HG02610 (cell line): ENCODE measurements at regions not wholly inside any gene's neighbourhood (a gene's known extent, or its start where the extent isn't known, plus 50 kb on each side); places are given as distances from the start of the nearest gene placed in this dataset.

ENCODE experiments used
- ATAC-seq: cut with Tn5 transposase; IDR thresholded peaks from one replicate; pipeline ENCODE4 v1.9.1; 2021; ENCODE audit warnings: mild to moderate bottlenecking, moderate library complexity; ENCODE audit not compliant: unreplicated experiment

- ATAC-seq: no peak
Measured at GRCh38 chr10:4456279-4456678, 369.7 kb upstream of the AKR1E2 start.

DNA sequence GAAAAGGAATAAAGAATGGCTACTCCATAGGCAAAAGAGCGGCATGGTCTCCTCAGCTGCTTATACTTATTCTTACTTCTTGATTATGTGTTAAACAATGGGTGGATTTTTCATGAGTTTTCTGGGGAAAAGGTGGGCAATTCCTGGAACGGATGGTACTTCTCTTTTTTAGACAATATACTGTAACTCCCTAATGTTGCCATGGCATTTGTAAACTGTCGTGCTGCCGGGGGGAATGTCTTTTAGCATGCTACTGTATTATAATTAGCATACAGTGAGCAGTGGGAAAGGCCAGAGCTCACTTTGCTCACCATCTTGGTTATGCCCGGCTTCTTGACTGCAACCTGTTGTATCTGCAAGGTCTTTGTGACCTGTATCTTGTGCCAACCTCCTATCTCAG is 372.1 kb upstream of the AKR1E2 start:
- no peak for ATAC-seq

- no peak for ATAC-seq
Measured at GRCh38 chr10:4453276-4453675, 372.7 kb upstream of the AKR1E2 start.

GRCh38 chr10:4450981-4451908 is 374.8 kb upstream of the AKR1E2 start:
- ATAC-seq: no peak

GRCh38 chr10:4450169-4450568 is 375.8 kb upstream of the AKR1E2 start:
- no peak for ATAC-seq

DNA sequence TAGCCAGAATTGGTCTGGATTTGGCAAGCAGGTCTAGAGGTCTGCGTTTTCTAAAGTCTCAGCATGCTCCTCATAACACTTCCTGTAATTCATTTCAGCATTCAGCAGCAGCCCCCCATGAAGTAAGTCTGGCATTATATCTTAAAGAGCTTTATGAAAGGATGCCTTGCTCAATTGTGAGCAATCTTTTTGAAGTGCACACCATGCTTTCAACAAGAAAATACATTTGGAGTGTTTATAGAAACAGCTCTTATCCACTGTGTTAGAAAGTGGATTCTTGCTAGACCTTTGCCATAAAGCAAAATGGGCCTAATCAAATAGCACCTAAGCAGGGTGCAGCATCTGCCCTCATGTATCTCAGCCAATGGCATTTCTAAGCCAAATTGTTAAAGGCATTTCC is 378.0 kb upstream of the AKR1E2 start:
- ATAC-seq: no peak

- no peak for ATAC-seq
Measured at GRCh38 chr10:4443419-4443818, 382.6 kb upstream of the AKR1E2 start.

DNA sequence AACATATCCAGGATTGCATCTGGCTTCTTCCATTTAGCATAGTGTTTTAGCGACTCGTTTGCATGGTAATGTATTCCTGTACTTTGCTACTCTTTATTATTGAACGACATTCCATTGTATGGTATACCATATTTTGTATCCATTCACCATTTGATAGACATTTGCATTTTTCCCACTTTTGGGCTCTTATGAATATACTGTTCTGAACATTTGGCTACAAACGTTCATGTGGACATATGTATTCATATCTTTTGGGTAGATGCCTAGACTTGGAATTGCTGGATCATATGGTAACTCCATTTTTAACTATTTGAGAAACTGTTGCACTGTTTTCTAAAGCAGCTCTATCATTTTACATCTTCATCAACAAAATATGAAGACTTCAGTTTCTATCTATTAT is 383.7 kb upstream of the AKR1E2 start:
- ATAC-seq: no peak

DNA sequence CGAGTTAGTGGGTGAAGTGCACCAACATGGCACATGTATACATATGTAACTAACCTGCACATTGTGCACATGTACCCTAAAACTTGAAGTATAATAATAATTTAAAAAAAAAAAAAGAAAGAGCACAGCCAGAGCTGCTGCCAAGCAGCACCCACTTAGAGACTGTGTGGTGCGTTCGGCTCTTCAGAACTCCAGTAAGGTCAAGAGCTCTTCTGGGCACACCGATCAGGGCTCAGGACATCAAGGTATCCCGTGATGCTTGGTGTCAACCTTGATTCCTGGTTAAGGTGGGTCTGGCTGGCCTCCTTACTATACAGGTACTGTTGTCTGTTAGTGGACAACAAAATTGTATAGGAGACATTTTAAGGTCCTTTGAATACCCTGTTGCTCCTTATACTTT is 385.7 kb upstream of the AKR1E2 start:
- ATAC-seq: no peak

- ATAC-seq: no peak
Measured at GRCh38 chr10:4437791-4438190, 388.2 kb upstream of the AKR1E2 start.

DNA sequence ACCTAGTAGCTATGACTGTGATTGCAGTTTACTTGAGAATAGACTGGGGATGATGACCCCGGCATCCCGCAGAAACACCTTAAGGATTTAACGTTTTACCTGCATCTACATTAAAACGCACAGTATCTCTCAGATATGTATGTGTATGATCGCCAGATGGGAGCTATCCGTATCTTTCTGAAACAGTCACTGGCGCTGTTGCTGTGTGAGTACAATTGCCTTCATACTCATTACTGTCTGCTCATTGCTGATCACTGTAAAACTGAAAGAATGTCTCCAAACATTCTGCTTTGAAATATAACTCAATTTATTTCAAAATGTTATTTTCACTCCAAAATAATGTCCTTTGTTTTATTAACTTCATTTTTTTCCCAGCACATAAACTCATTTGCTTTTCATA is 388.9 kb upstream of the AKR1E2 start:
- no peak for ATAC-seq

- ATAC-seq: no peak
Measured at GRCh38 chr10:4436103-4436502, 389.9 kb upstream of the AKR1E2 start.

DNA sequence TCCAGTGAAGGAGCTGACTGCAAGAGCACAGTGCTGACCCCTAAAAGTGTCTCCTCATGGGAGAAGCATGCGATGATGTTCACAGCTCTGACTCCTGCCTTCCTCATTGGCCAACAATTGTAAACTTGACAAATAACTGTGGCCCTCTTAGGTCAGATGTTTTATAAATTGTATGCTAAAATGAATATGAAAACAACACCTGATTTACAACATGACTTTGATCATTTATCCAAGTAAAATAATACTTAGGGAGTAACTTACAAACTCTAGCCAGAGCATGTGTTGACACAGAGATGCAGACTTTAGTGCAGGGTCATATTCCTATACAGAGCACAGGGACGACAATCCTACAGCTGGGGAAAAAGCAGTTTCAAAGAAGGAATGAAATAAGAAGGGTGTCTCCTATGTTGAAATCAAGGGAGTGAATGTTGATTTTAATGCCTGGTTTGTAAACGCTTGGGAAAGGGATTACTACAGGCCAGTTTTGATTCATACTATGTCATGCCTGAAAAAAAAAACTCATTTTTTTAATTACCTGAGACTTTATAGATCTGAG is 391.4 kb upstream of the AKR1E2 start:
- ATAC-seq: no peak

- no peak for ATAC-seq
Measured at GRCh38 chr10:4434105-4434504, 391.9 kb upstream of the AKR1E2 start.

DNA sequence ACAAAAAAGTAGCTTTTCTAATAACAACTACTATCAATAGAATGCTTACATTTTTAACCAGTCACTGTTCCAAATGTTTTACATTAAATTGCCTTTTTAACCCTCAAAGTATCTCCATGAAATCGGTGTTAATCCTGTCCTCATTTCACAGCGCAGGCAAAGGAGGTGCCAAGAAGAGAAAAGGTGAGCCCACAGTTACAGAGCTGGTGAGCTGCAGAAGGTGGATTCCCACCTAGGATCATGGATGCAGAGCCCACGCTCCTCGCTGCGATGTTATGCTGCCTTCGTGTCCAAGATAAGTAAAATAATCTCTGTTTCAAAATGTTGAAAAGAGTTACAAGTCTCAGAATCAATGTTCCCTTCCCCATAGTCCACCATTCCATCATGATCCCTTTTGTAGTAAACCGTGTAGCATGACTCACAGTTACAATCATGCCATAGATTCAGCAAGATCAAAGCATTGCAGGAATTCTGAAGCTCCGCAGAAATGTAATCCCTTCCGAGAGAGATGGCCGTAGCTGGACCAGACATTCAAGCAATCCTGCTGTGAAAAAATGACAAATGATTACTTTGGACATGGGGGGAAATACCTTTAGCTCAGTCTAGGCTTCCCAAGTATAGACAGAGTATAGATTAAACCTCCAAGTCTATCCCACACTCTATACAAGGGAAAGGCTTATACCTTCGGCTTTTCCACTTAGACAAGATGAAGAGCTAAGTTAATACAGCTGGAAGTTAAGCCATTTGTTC is 394.7 kb upstream of the AKR1E2 start:
- no peak for ATAC-seq

DNA sequence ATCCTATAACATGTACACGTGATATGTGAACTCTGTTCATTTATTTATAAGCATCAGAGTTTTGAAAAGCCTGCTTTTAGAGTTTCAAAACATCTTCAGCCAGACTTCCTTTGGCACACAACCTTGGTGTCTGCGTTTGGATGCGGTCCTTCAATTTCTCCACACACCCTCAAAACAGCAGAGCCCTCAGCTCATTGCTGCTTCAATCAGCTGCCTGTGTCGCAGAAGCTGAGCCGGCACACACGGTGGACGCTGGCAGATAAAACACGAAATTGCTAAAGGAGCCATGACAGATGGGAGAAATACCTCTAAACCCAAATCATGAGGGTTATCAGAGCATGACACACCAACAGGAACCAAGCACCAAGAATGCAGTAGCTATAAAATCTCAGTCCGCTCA is 396.4 kb upstream of the AKR1E2 start:
- no peak for ATAC-seq

DNA sequence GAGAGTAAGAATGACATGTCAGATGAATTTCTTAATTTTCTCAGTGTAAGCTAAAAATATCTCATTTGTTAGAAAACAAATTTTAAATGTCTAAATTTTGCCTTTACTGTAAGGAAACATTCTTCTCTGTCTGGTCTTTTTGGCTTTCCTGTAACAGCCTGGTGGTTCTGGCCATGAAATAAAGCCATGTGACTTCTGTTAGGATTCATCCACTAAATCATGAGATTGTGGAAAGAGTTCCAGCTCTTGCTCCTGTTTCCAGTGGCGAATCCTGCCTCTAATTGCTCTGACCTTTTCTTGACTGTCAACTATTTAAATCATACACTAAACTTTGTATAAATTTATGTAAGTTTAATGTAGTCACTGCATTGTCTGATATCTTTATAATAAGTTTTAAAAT is 398.5 kb upstream of the AKR1E2 start:
- ATAC-seq: no peak

GRCh38 chr10:4426866-4427265 is 399.1 kb upstream of the AKR1E2 start:
- no peak for ATAC-seq

GRCh38 chr10:4409319-4409718 is 416.7 kb upstream of the AKR1E2 start:
- no peak for ATAC-seq

- ATAC-seq: no peak
Measured at GRCh38 chr10:4407783-4408182, 418.2 kb upstream of the AKR1E2 start.

DNA sequence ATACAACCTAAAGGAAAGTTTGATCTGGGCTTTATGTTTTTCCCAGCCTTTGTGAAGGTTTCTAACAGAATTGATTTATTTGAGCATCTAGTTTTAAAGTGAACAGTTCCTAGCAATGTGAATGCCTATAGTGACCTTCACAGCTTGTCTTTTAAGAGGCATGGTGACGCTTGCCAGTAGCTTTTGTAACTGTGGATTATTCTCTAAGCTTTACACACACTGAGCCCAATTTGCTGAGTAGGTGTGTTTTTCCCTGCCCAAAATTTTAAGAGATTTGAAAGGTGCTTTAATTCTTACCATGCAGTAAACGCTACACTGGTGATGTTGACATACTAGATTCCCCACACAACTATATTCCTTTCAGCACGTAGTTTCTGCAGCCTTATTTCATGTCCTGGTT is 420.2 kb upstream of the AKR1E2 start:
- ATAC-seq: no peak
